ENCODE measurements at regions not wholly inside any gene's neighbourhood (a gene's known extent, or its start where the extent isn't known, plus 50 kb on each side); places are given as distances from the start of the nearest gene placed in this dataset.
"Not testable (repeated sequence)": the region's sequence is repeated elsewhere in the genome, so short reads cannot be mapped to it uniquely, and the experiment has no call there.

GRCh38 chr1:38500352-38500751 is 359.2 kb downstream of the RRAGC start:
- Mint-ChIP-seq H3K36me3 (ENCODE audit: low read depth) (no peaks in the 10 kb centered on the region), H3K4me3 (no peak overlapping the region), H3K9me3 (no peaks in the 10 kb centered on the region), H3K27ac (no peak overlapping the region), H3K4me1 (ENCODE audit: low read depth) (peaks cover 4% of the 10 kb centered on the region), H3K27me3 (ENCODE audit: low read depth) (peaks cover 27% of the 10 kb centered on the region)
- no peak for DNase-seq (ENCODE audit: low spot score)

DNA sequence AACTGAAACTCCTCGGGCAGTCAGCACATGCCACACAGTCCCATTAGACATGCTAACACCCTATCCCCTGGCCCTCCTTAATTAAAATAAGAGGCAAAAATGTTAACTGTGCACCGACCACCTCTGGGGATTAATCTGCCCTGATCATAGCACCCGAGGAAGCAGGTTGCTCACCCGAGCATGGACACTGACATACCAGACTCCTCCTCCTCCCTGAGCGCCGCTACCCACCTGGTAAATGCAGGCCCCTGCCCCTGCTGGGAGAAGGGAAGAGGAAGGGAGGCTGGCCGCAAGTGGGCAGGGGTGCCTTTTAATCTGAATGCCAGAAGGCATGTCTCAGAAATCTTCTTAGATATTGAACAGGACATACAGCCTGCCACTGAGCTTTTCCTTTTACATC is 360.9 kb downstream of the RRAGC start:
- H3K9me3 Mint-ChIP-seq: no peaks in the 10 kb centered on the region
- DNase-seq (ENCODE audit: low spot score): no peak
- H3K4me3 Mint-ChIP-seq: no peak overlapping the region
- no peaks in the 10 kb centered on the region for H3K36me3 Mint-ChIP-seq (ENCODE audit: low read depth)
- no peak overlapping the region for H3K27ac Mint-ChIP-seq
- peaks cover 16% of the 10 kb centered on the region for H3K27me3 Mint-ChIP-seq (ENCODE audit: low read depth)
- H3K4me1 Mint-ChIP-seq (ENCODE audit: low read depth): peaks cover 4% of the 10 kb centered on the region

GRCh38 chr1:38497921-38498656 is 361.5 kb downstream of the RRAGC start:
- Mint-ChIP-seq H3K4me1 (ENCODE audit: low read depth) (peaks cover 4% of the 10 kb centered on the region), H3K36me3 (ENCODE audit: low read depth) (no peaks in the 10 kb centered on the region), H3K27me3 (ENCODE audit: low read depth) (peaks cover 11% of the 10 kb centered on the region), H3K9me3 (no peaks in the 10 kb centered on the region), H3K27ac (no peak overlapping the region), H3K4me3 (no peak overlapping the region)
- DNase-seq (ENCODE audit: low spot score): no peak

GRCh38 chr1:38493306-38493705 is 366.3 kb downstream of the RRAGC start:
- H3K36me3 Mint-ChIP-seq (ENCODE audit: low read depth); H3K4me1 Mint-ChIP-seq (ENCODE audit: low read depth); DNase-seq (ENCODE audit: low spot score); H3K9me3 Mint-ChIP-seq; H3K4me3 Mint-ChIP-seq; H3K27ac Mint-ChIP-seq: not testable (repeated sequence)
- peaks cover 15% of the 10 kb centered on the region for H3K27me3 Mint-ChIP-seq (ENCODE audit: low read depth)

GRCh38 chr1:38489844-38490270 is 369.7 kb downstream of the RRAGC start:
- Mint-ChIP-seq H3K36me3 (ENCODE audit: low read depth) (no peaks in the 10 kb centered on the region), H3K9me3 (no peaks in the 10 kb centered on the region), H3K27ac (no peak overlapping the region), H3K4me1 (ENCODE audit: low read depth) (no peaks in the 10 kb centered on the region), H3K27me3 (ENCODE audit: low read depth) (peaks cover 24% of the 10 kb centered on the region), H3K4me3 (no peak overlapping the region)
- peak; percentile 22 for DNase-seq (ENCODE audit: low spot score)

- Mint-ChIP-seq H3K4me3 (no peak overlapping the region), H3K36me3 (ENCODE audit: low read depth) (no peaks in the 10 kb centered on the region), H3K9me3 (no peaks in the 10 kb centered on the region), H3K27ac (no peak overlapping the region), H3K27me3 (ENCODE audit: low read depth) (peaks cover 34% of the 10 kb centered on the region), H3K4me1 (ENCODE audit: low read depth) (no peaks in the 10 kb centered on the region)
- DNase-seq (ENCODE audit: low spot score): no peak
These were observed 371.2 kb downstream of the RRAGC start for GRCh38 chr1:38488162-38488898.

GRCh38 chr1:38487396-38487795 is 372.2 kb downstream of the RRAGC start:
- H3K4me3 Mint-ChIP-seq: no peak overlapping the region
- peaks cover 34% of the 10 kb centered on the region for H3K27me3 Mint-ChIP-seq (ENCODE audit: low read depth)
- no peaks in the 10 kb centered on the region for H3K4me1 Mint-ChIP-seq (ENCODE audit: low read depth)
- no peak overlapping the region for H3K27ac Mint-ChIP-seq
- no peaks in the 10 kb centered on the region for H3K9me3 Mint-ChIP-seq
- no peaks in the 10 kb centered on the region for H3K36me3 Mint-ChIP-seq (ENCODE audit: low read depth)
- no peak for DNase-seq (ENCODE audit: low spot score)

DNA sequence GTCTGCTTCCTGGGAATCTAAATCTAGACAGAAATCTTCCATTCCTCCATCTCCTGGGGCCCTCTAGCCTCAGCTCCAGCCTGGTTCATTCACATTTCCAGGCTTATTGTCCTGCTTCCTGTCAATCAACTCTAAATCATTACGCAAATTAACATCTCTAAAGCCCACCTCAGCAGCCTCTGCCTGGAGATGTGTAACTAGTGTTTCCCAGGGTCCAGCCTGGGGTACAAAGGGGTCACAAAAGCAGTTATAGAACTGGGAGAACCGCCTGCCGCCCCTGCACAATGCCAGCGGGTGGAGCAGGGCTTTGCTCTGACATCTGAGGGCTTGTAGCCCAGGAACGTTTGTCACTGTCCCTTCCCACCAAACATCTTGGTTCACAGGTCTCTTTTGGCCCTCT is 373.5 kb downstream of the RRAGC start:
- Mint-ChIP-seq H3K27me3 (ENCODE audit: low read depth) (peaks cover 26% of the 10 kb centered on the region), H3K27ac (no peak overlapping the region), H3K9me3 (no peaks in the 10 kb centered on the region), H3K36me3 (ENCODE audit: low read depth) (no peaks in the 10 kb centered on the region), H3K4me3 (no peak overlapping the region), H3K4me1 (ENCODE audit: low read depth) (no peaks in the 10 kb centered on the region)
- DNase-seq (ENCODE audit: low spot score): no peak

DNA sequence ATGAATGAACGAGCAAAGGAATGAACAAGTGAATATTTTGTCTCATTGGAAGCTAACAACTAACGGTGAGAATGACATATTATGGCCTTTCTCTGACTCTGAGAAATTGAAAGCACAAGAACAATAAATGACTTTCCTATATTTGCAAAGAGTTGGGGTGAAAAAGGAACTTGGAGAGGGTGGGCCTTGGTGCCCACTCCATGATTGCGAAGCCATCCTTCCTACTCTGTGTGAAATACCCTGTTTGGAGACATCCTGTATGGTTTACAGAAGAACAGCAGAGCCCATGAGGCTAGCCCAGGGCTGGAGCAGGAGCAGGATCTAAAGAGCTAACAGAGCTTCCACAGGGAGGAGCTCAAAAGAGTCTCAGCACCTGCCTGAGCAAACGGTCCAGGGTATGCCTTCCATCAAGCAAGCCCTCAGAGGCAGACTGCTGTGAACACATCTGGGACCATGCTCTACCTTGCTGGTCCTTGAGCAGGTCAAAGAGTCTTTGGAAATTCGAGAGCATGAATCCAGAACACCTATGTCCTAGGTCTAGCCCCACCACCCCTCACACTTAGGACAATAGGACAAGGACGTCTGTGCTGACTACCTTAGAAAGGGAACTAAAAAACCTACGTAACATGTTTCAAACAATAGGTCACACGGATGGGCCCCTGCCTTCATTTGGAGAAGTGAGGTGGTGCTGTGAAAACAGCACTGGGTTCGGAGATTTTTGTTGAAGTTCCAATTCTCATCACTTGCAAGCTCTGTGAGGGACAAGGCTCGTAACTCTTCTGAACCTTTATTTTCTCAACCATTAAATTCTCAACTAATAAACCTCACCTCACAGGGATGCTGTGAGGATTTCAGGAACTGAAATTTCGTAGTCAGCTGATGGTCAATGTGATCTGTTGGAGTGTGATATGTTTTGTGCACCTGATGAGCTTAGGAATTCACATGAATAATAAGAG is 377.4 kb downstream of the RRAGC start:
- Mint-ChIP-seq H3K27me3 (ENCODE audit: low read depth) (peaks cover 41% of the 10 kb centered on the region), H3K4me3 (no peak overlapping the region)

DNA sequence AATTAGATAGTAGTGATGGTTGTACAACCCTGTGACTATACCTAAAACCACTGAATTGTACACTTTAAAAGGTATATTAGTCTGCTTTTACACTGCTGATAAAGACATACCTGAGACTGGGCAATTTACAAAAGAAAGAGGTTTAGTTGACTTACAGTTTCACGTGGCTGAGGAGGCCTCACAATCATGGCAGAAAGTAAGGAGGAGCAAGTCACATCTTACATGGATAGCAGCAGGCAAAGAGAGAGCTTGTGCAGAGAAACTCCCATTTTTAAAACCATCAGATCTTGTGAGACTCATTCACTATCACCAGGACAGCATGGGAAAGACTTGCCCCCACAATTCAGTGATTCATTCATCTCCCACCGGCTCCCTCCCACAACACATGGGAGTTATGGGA is 379.9 kb downstream of the RRAGC start:
- not testable (repeated sequence) for H3K36me3 Mint-ChIP-seq (ENCODE audit: low read depth); H3K4me3 Mint-ChIP-seq; H3K27ac Mint-ChIP-seq; H3K4me1 Mint-ChIP-seq (ENCODE audit: low read depth); DNase-seq (ENCODE audit: low spot score); H3K9me3 Mint-ChIP-seq
- peaks cover 46% of the 10 kb centered on the region for H3K27me3 Mint-ChIP-seq (ENCODE audit: low read depth)

More for the DNA sequence above, 377.4 kb downstream of the RRAGC start:
- Mint-ChIP-seq H3K9me3 (peaks cover 7% of the 10 kb centered on the region), H3K36me3 (ENCODE audit: low read depth) (no peaks in the 10 kb centered on the region), H3K27ac (no peak overlapping the region), H3K4me1 (ENCODE audit: low read depth) (no peaks in the 10 kb centered on the region)
- no peak for DNase-seq (ENCODE audit: low spot score)

DNA sequence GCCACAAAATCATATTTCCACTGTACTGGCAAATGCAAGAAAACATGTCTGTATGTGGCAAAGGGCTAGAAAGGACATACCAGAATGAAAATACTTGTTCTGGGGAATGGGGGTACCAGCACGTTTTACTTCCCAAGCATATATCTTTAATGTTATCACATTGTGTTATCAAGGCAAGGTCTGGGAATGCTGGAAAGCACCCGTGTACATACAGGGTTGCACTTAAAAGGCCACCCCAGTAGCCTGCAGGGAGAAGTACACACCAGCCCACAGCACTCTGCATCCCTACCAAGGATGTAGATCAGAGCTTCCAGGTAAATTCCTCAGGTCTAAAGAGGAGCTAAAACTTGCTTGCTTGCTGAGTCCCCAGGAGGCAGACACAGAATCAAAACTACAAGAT is 381.8 kb downstream of the RRAGC start:
- H3K27me3 Mint-ChIP-seq (ENCODE audit: low read depth): peaks cover 50% of the 10 kb centered on the region
- peaks cover 7% of the 10 kb centered on the region for H3K9me3 Mint-ChIP-seq
- no peak overlapping the region for H3K4me3 Mint-ChIP-seq
- no peaks in the 10 kb centered on the region for H3K36me3 Mint-ChIP-seq (ENCODE audit: low read depth)
- peaks cover 10% of the 10 kb centered on the region for H3K4me1 Mint-ChIP-seq (ENCODE audit: low read depth)
- no peak for DNase-seq (ENCODE audit: low spot score)
- H3K27ac Mint-ChIP-seq: no peak overlapping the region

DNA sequence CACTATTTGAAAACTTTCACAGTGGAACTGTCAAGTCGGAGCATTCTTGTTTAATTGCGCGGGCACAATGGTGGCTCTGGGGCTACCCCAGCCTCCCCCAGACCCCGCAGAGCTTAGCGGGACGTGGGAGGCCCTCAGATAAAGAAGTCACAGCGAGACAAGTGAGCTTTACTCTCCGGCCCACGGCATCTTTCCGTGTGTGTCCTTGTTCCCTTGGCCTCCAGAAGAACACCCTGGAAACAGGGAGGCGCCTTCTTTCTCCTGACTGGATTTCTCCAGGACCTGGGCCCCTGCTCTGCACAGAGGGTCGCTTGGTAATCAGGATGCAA is 382.8 kb downstream of the RRAGC start:
- no peak overlapping the region for H3K4me3 Mint-ChIP-seq
- peaks cover 7% of the 10 kb centered on the region for H3K9me3 Mint-ChIP-seq
- no peak for DNase-seq (ENCODE audit: low spot score)
- no peaks in the 10 kb centered on the region for H3K36me3 Mint-ChIP-seq (ENCODE audit: low read depth)
- H3K4me1 Mint-ChIP-seq (ENCODE audit: low read depth): peaks cover 10% of the 10 kb centered on the region
- no peak overlapping the region for H3K27ac Mint-ChIP-seq
- peaks cover 57% of the 10 kb centered on the region for H3K27me3 Mint-ChIP-seq (ENCODE audit: low read depth)

- no peak for DNase-seq (ENCODE audit: low spot score)
- no peak overlapping the region for H3K4me3 Mint-ChIP-seq
- peaks cover 7% of the 10 kb centered on the region for H3K9me3 Mint-ChIP-seq
- H3K36me3 Mint-ChIP-seq (ENCODE audit: low read depth): no peaks in the 10 kb centered on the region
- peaks cover 60% of the 10 kb centered on the region for H3K27me3 Mint-ChIP-seq (ENCODE audit: low read depth)
- peaks cover 10% of the 10 kb centered on the region for H3K4me1 Mint-ChIP-seq (ENCODE audit: low read depth)
- no peak overlapping the region for H3K27ac Mint-ChIP-seq
These were observed 383.3 kb downstream of the RRAGC start for GRCh38 chr1:38476111-38476849.

Measured in T-helper 2 cell treated with Interferon-gamma antibody and Interleukin-4, amounts not matched to agents 5 μg/mL and 100 μg/mL, for 36 hours (primary cell).